Stimulated activated CD4-positive, alpha-beta T cell treated with anti-CD3 and anti-CD28 coated beads, Interleukin-1b, Interleukin-23, amount 100 ng/mL, for 4 hours (primary cell): ENCODE measurements at regions not wholly inside any gene's neighbourhood (a gene's known extent, or its start where the extent isn't known, plus 50 kb on each side); places are given as distances from the start of the nearest gene placed in this dataset.

Experiments used
- DNase-seq, 2 donors: peaks; one replicate each; pipeline ENCODE4 v3.0.0-alpha.2; 2020; ENCODE audit warnings: low read depth in 2 of 2

- no peak for DNase-seq
These were observed 471.6 kb downstream of the TUSC7 start for GRCh38 chr3:117181222-117181621.

GRCh38 chr3:117184574-117184973, 475.0 kb downstream of the TUSC7 start:
- no peak for DNase-seq

- no peak for DNase-seq
These were observed 481.7 kb downstream of the TUSC7 start for GRCh38 chr3:117191245-117191644.

GRCh38 chr3:117192888-117193287, 483.3 kb downstream of the TUSC7 start:
- no peak for DNase-seq

DNA sequence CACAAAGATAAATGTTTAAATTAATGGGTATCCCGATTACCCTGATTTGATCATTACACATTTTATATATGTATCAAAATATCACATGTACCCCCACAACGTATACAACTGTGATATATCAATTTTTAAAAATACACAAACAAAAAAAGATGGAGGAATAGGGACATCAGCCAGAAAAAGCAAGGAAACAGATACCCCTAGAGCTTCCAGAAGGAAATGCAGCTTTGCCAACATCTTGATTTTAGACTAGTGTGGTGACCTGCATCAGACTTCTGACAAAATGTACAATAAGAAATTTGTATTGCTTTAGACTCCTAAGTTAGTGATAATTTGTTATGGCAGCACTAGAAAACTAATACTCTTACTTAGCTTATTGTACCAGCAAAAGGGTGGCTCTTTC, 483.8 kb downstream of the TUSC7 start:
- no peak for DNase-seq

GRCh38 chr3:117195034-117195433, 485.5 kb downstream of the TUSC7 start:
- no peak for DNase-seq

- DNase-seq = no peak
These were observed 491.4 kb downstream of the TUSC7 start for GRCh38 chr3:117200962-117201361.

GRCh38 chr3:117201901-117202774, 492.6 kb downstream of the TUSC7 start:
- no peak for DNase-seq

DNA sequence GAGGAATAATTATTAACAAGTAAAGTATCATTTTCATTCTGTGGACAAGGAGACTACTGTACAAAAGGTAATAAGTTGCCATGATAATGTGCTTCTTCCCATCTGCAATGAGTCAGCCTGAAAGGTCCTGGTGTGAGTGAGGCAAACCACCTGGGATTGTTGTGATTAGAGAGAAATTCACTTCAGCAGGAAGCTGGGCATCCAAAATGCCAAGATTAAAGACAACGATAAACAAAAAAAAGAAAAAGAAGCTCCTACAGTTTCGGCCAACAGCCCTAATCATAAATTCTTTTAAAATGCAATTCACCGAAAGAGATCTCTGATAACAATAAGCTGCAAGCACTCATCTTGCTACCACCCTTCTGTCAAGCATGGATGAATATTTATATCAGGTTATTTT, 507.8 kb downstream of the TUSC7 start:
- DNase-seq = no peak

DNA sequence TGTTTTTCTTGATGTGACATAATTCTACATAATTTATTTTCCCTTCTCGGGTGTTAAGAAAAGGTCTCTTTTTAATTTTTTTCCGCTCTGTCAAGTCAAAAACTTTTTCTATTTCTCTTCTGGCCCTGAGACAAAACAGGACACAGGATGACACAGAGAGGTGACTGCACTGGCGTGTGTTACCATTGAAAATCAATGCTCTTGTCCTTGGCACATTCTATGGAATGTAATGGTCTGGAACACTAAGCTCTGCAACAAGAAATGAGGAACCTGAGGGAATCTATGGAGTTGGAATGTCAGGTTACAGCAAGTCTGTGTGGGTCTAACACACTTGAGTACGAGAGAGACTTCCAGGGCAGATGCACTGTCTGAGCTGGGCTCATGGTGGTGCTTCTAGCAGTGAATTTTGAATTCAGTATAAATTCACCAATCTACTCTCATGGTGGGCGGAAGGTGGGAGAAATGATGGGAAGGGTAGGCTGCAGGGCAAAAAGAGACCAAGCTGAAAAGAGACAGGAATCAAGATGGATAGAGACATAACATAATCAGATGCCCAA, 508.3 kb downstream of the TUSC7 start:
- no peak for DNase-seq

GRCh38 chr3:117218641-117219048, 509.1 kb downstream of the TUSC7 start:
- no peak for DNase-seq

GRCh38 chr3:117219296-117219695, 509.7 kb downstream of the TUSC7 start:
- DNase-seq = no peak

DNA sequence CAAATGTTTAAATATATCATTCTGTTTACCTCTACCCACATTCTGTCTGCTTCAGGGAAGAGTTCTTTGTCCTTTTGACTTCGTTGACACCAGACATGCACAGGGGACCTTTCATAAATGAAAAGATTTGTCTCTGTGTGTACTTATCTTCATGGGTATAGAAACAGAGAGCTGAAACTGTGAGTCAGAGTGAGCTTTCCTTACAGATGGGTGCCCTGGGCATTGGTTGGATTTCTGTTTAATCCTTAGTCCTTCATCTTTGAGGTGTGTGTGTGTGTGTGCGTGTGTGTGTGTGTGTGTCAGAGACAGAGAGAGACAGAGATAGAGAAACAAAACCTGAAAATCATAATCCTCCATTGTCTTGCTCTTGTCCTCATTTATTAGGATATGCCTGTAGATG, 517.4 kb downstream of the TUSC7 start:
- no peak for DNase-seq

- no peak for DNase-seq
These were observed 518.9 kb downstream of the TUSC7 start for GRCh38 chr3:117228466-117228865.

DNA sequence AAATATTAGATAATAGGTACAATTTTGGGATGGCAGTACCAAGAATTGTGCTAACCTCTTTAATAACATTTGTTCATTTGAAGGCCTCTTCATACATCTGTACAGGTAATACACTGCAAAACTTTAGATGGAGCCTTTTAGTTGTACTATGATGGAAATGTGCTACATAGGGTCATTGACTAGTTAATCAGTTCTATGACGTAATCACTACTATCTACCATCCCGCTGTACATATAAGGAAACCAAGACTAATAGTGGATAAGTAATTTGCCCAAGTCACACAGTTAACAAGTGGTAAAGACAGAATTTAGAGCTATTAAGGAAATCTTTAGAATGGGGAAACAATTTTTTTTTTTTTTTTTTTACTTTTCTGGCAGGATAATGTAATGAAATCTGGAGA, 521.3 kb downstream of the TUSC7 start:
- DNase-seq = no peak

DNA sequence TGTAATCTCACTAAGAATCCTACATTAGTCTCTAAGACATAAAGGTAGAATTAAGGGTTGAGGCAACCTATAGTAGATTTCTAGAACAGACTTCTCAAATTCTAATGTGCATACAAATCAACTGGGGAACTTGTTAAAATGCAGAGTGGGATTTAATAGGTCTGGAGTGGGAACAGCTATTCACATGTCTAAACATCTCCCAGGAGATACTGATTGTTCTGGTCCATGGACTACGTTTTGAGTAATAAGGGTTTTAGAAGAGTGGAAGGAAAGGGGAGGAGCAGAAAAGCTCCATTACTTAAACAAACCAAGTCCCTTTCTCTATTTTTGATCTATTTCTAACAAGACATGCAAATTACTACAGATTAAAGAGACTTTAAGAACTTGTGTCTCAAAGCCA, 524.8 kb downstream of the TUSC7 start:
- DNase-seq = no peak

DNA sequence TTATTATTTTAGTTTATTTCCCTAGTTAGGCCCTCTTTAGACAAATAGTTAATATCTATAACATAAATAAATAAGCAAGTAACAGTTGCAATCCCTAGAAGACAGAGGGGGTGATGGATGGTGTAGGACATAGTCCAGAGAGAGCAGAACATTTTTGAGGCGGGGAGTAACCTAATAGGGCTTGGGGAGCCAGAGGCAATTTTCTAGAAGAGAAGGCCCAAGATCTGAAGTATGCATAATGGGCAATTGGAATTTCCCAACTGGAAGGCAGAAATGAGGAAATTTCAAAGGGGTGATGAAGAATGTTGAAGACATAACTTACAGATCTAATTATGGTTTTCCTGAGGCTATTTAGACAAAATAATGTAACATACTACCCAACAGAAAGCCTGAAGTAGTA, 525.7 kb downstream of the TUSC7 start:
- DNase-seq = no peak

DNA sequence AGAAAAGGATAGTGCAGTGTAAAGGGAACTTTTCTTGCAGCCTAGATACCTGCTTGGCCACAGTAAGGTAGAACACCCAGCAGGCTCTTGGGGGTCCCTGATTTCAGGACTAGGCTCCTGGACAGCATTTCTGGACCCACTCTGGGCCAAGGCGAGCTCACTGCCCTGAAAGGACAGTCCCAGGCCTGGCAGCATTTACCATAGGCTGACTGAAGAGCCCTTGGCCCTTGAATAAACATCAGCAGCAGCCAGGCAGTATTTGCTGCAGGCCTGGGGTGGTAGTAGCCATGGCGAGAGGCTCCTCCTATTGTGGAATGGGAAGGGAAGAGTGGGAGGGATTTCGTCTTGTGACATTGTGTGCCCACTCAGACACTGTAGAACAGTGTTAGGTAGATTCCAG, 529.2 kb downstream of the TUSC7 start:
- no peak for DNase-seq

GRCh38 chr3:117243657-117244056, 534.1 kb downstream of the TUSC7 start:
- DNase-seq = no peak

DNA sequence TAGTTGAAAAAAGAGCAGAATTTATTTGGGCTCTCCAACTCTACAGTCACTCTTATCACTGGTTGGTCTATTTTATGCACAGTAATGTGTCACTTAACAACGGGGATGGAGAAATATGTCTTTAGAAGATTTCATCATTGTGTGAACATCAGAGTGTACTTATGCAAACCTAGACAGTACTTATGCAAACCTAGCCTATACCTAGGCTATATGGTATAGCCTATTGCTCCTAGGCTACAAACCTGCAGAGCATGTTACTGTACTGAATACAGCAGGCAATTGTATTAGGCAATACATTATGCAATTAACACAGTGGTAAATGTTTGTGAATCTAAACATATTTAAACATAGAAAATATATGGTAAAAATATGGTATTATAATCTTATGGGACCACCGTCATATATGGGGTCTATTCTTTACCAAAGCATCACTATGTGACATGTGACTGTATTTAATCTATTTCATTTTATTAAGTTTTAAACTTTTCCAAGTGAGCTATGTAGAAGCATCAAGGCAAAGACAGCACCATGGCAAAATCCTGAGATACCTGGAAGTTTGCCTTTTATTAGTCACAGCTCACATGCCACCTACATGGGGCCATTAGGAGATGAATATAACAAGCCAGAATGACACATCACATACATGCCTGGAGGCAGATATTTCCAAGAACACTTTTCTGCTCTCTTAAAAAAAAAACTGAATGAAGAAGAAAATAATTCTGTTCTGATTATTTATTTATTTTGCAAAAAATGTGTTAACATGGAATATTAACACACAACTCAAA, 537.4 kb downstream of the TUSC7 start:
- DNase-seq = no peak

- DNase-seq = no peak
These were observed 538.6 kb downstream of the TUSC7 start for GRCh38 chr3:117248153-117248552.

DNA sequence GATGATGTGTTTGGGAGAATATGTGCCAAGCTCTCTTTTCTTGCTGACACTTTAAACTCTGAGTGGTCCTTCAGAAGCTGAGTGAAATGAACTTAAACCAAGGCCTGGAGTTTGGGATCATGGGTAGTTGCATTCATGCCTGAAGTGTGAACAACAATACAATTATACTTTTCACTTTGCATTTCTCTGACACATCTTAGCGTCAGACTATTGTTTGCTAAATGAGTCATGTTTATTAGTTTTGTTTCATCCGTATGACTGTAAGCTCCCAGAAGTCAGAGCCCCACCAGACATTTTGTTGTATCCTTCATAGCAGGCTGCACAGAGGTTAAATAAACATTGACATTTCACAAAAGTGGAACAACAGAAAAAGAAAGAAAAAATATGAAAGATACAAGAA, 542.6 kb downstream of the TUSC7 start:
- DNase-seq = no peak

- DNase-seq = no peak
These were observed 543.1 kb downstream of the TUSC7 start for GRCh38 chr3:117252651-117253050.
